ENCODE measurements at regions not wholly inside any gene's neighbourhood (a gene's known extent, or its start where the extent isn't known, plus 50 kb on each side); places are given as distances from the start of the nearest gene placed in this dataset.

GRCh38 chr4:3857269-3857926 is 91.2 kb downstream of the ADRA2C start:
- no peak for TF ChIP-seq CTCF (IDR thresholded peaks at IDR 0.05; ENCODE audit: insufficient read depth, low read depth, low read length)
- TF ChIP-seq EZH2 (IDR thresholded peaks at IDR 0.05; ENCODE audit: insufficient read depth, low read length): no peak
